Suprapubic skin (tissue), 3 donors: ENCODE measurements at regions not wholly inside any gene's neighbourhood (a gene's known extent, or its start where the extent isn't known, plus 50 kb on each side); places are given as distances from the start of the nearest gene placed in this dataset.

Experiments
- CTCF ChIP-seq, 2 donors: fragments of 200-600 bp in 1 of 2; fragments of 450-650 bp in 1 of 2; sonication (generic) in 1 of 2; IDR thresholded peaks; one replicate each; pipeline ENCODE4 v1.5.1; 2016 to 2019; ENCODE audit warnings: antibody characterized with exemption in 2 of 2, mild to moderate bottlenecking in 1 of 2, moderate library complexity in 1 of 2
- POLR2AphosphoS5 ChIP-seq, 3 donors: sonication (generic); formaldehyde crosslinking; IDR thresholded peaks; one replicate each; pipeline ENCODE4 v1.6.1; 2017; ENCODE audit warnings: antibody characterized with exemption in 3 of 3

- no peak for TF ChIP-seq CTCF (IDR thresholded peaks at IDR 0.05)
- TF ChIP-seq POLR2AphosphoS5 (IDR thresholded peaks at IDR 0.05), result no peak
Measured at GRCh38 chr22:49620003-49620556, 207.6 kb downstream of the BRD1 start.
